SK-N-SH (cell line): ENCODE measurements at regions not wholly inside any gene's neighbourhood (a gene's known extent, or its start where the extent isn't known, plus 50 kb on each side); places are given as distances from the start of the nearest gene placed in this dataset.

Experiments used
- CTCF ChIA-PET: fragments of 300-600, 350-600 bp; formaldehyde crosslinking; extraction: SDS; loops from one replicate; lab custom pipeline; 2021; lab: Yijun Ruan, JAX
- POLR2A ChIA-PET: fragments of 350-600 bp; sonication (Branson Sonifier 250); formaldehyde crosslinking; extraction: SDS; loops from one replicate; lab custom pipeline; 2020; ENCODE audit warnings: antibody characterized with exemption, inconsistent platforms; lab: Yijun Ruan, JAX
- DNase-seq: peaks from one replicate; pipeline ENCODE4 v3.0.0; 2012
- H2AFZ ChIP-seq: fragments of 200-600 bp; sonication (generic); 2 replicates; pipeline ENCODE4 v1.8.1; 2016; ENCODE audit warnings: antibody characterized with exemption, mild to moderate bottlenecking, low read depth
- H3F3A ChIP-seq: fragments of 200-600 bp; sonication (generic); replicated peaks from 2 replicates; pipeline ENCODE3; 2016; ENCODE audit warnings: antibody characterized with exemption, mild to moderate bottlenecking; ENCODE audit not compliant: insufficient read depth
- H3K27ac ChIP-seq, 2 experiments: fragments of 200-500 bp in 1 of 2; fragments of 200-600 bp in 1 of 2; sonication (Bioruptor generic) in 1 of 2; sonication (generic), shearing (Covaris generic) in 1 of 2; 2 replicates each; pipeline versions ENCODE4 v1.5.1 to v1.6.1; 2014 to 2016; ENCODE audit warnings: low read depth in 2 of 2, inconsistent platforms in 1 of 2, low read length in 1 of 2, mild to moderate bottlenecking in 1 of 2, mixed read lengths in 1 of 2
- H3K27me3 ChIP-seq: fragments of 200-600 bp; sonication (generic), shearing (Covaris generic); 2 replicates; pipeline ENCODE4 v1.6.1; 2016; ENCODE audit warnings: mixed run types; ENCODE audit not compliant: insufficient read depth
- H3K36me3 ChIP-seq, 2 experiments: fragments of 200-500 bp in 1 of 2; fragments of 200-600 bp in 1 of 2; sonication (Bioruptor generic) in 1 of 2; sonication (generic) in 1 of 2; replicated peaks in 1 of 2; 2 replicates each; pipeline versions ENCODE3 to v1.5.1; 2014 to 2016; ENCODE audit warnings: low read length in 1 of 2, mild to moderate bottlenecking in 1 of 2; ENCODE audit not compliant: insufficient read depth in 2 of 2, control insufficient read depth in 1 of 2
- H3K4me1 ChIP-seq, 2 experiments: fragments of 200-500 bp in 1 of 2; fragments of 200-600 bp in 1 of 2; sonication (Bioruptor generic) in 1 of 2; sonication (generic), shearing (Covaris generic) in 1 of 2; 2 replicates each; pipeline versions ENCODE4 v1.5.1 to v1.6.1; 2014 to 2016; ENCODE audit warnings: low read depth in 1 of 2, low read length in 1 of 2, mixed run types in 1 of 2; ENCODE audit not compliant: insufficient read depth in 2 of 2, control insufficient read depth in 1 of 2
- H3K4me2 ChIP-seq: fragments of 200-600 bp; sonication (generic), shearing (Covaris generic); 2 replicates; pipeline ENCODE4 v1.6.1; 2017; ENCODE audit warnings: mixed run types
- H3K4me3 ChIP-seq, 2 experiments: fragments of 200-500 bp in 1 of 2; fragments of 200-600 bp in 1 of 2; sonication (Bioruptor generic) in 1 of 2; sonication (generic), shearing (Covaris generic) in 1 of 2; 2 replicates each; pipeline versions ENCODE4 v1.5.1 to v1.8.1; 2014 to 2016; ENCODE audit warnings: low read depth in 2 of 2, inconsistent platforms in 1 of 2, low read length in 1 of 2, mild to moderate bottlenecking in 1 of 2, mixed read lengths in 1 of 2, moderate library complexity in 1 of 2
- H3K79me2 ChIP-seq: fragments of 200-600 bp; sonication (generic); 2 replicates; pipeline ENCODE4 v1.8.1; 2017; ENCODE audit warnings: mild to moderate bottlenecking; ENCODE audit not compliant: insufficient read depth
- H3K9ac ChIP-seq: fragments of 200-600 bp; sonication (generic); 2 replicates; pipeline ENCODE4 v1.6.1; 2017; ENCODE audit warnings: mixed run types
- H3K9me2 ChIP-seq: fragments of 200-600 bp; sonication (generic); 2 replicates; pipeline ENCODE4 v1.6.1; 2017; ENCODE audit warnings: mixed run types
- H3K9me3 ChIP-seq: fragments of 200-600 bp; sonication (generic); 2 replicates; pipeline ENCODE4 v1.6.1; 2017; ENCODE audit warnings: mixed run types, mild to moderate bottlenecking, moderate library complexity
- H4K20me1 ChIP-seq: fragments of 200-600 bp; sonication (generic); 2 replicates; pipeline ENCODE4 v1.6.1; 2017; ENCODE audit warnings: mild to moderate bottlenecking, mixed run types; ENCODE audit not compliant: insufficient read depth
- CHD2 ChIP-seq: fragments of 150-350 bp; IDR thresholded peaks from 2 replicates; pipeline ENCODE4 v1.6.1; 2018; ENCODE audit warnings: low read length; ENCODE audit not compliant: partially characterized antibody
- EP300 ChIP-seq, 2 experiments: IDR thresholded peaks; 2 replicates each; pipeline versions ENCODE4 v1.4.0 to v1.6.1; 2012; ENCODE audit warnings: borderline replicate concordance in 1 of 2, low read depth in 1 of 2, low read length in 1 of 2
- EZH2phosphoT487 ChIP-seq: fragments of 200-600 bp; sonication (generic); IDR thresholded peaks from 2 replicates; pipeline ENCODE4 v1.6.1; 2017; ENCODE audit warnings: low read depth, mixed run types, mild to moderate bottlenecking, antibody characterized with exemption, moderate library complexity, borderline replicate concordance
- FOXJ3 ChIP-seq: sonication (generic); formaldehyde crosslinking; IDR thresholded peaks from 2 replicates; pipeline ENCODE4 v1.5.1; 2020; ENCODE audit warnings: mild to moderate bottlenecking, missing genetic modification reagents
- FOXM1 ChIP-seq: IDR thresholded peaks from 2 replicates; pipeline ENCODE4 v1.4.0; 2012; ENCODE audit warnings: low read depth, mild to moderate bottlenecking
- GABPA ChIP-seq: IDR thresholded peaks from 2 replicates; pipeline ENCODE4 v1.4.0; 2012; ENCODE audit warnings: low read depth, mild to moderate bottlenecking
- GATA2 ChIP-seq: sonication (generic); formaldehyde crosslinking; IDR thresholded peaks from 2 replicates; pipeline ENCODE4 v1.5.0; 2020; ENCODE audit warnings: mild to moderate bottlenecking, missing genetic modification reagents
- POLR2AphosphoS5 ChIP-seq: IDR thresholded peaks from 2 replicates; pipeline ENCODE4 v1.6.1; 2012; ENCODE audit warnings: low read depth, low read length
- RAD21 ChIP-seq: IDR thresholded peaks from 2 replicates; pipeline ENCODE4 v1.6.1; 2012; ENCODE audit warnings: mild to moderate bottlenecking, low read length
- RXRA ChIP-seq: IDR thresholded peaks from 2 replicates; pipeline ENCODE4 v1.4.0; 2012; ENCODE audit warnings: low read depth, mild to moderate bottlenecking, borderline replicate concordance
- TCF12 ChIP-seq: IDR thresholded peaks from 2 replicates; pipeline ENCODE4 v1.4.0; 2012
- TEAD4 ChIP-seq: IDR thresholded peaks from 2 replicates; pipeline ENCODE4 v1.4.0; 2012; ENCODE audit warnings: mild to moderate bottlenecking, borderline replicate concordance; ENCODE audit not compliant: insufficient read depth
- YY1 ChIP-seq: IDR thresholded peaks from 2 replicates; pipeline ENCODE4 v1.4.0; 2012; ENCODE audit warnings: low read depth, mild to moderate bottlenecking
- WGBS: methylation state at CpG from one replicate; pipeline ENCODE4 v1.1.6; 2017; ENCODE audit warnings: low lambda C conversion rate; 5-methylcytosine and 5-hydroxymethylcytosine counted together
- TF ChIP-seq, protein P1 (sequence below): IDR thresholded peaks from 2 replicates; pipeline ENCODE4 v1.6.1; 2012; ENCODE audit warnings: mild to moderate bottlenecking, low read depth, low read length, moderate library complexity
- TF ChIP-seq, protein P2 (sequence below): fragments of 150-350 bp; IDR thresholded peaks from 2 replicates; pipeline ENCODE4 v1.6.1; 2017; ENCODE audit warnings: antibody characterized with exemption, low read length, low read depth, borderline replicate concordance
- TF ChIP-seq, protein P3 (sequence below): fragments of 200-600 bp; sonication (generic); IDR thresholded peaks from 2 replicates; pipeline ENCODE4 v1.6.1; 2017; ENCODE audit warnings: antibody characterized with exemption, mild to moderate bottlenecking, moderate library complexity
- TF ChIP-seq, protein P4 (sequence below): fragments of 150-350 bp; IDR thresholded peaks from 2 replicates; pipeline ENCODE4 v1.6.1; 2016; ENCODE audit warnings: mild to moderate bottlenecking, low read depth, low read length
- TF ChIP-seq, protein P5 (sequence below): IDR thresholded peaks from 2 replicates; pipeline ENCODE4 v1.4.0; 2012; ENCODE audit warnings: low read depth

DNA sequence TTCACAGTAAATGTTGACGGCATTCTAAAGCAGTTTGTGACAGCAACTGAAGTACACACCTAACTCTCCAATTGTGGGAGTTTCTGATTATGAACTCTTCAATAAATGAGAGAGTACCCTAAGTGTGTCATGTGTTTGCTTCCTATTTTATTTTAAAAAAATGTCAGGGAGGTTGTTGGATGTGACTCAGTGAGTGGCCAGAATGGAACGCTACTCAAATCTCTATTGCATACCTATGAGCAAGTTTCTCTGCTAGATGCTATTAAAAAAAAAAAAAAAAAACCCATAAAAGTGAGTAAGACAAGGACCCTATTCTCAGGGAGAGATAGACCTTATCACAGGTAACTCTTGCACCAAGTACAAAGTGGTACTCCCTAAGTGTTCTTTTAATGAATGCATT is 256.6 kb downstream of the BTG1 start:
- Histone ChIP-seq H3K4me3 (no peak overlapping the region), H3F3A (no peaks in the 10 kb centered on the region), H3K4me2 (no peak overlapping the region), H3K4me1 (no peaks in the 10 kb centered on the region; a peak in 1 of 4 replicates), H3K27ac (no peak overlapping the region), H3K27me3 (no peaks in the 10 kb centered on the region), H3K79me2 (no peaks in the 10 kb centered on the region), H4K20me1 (no peaks in the 10 kb centered on the region), H3K9ac (no peak overlapping the region), H3K9me3 (no peaks in the 10 kb centered on the region), H2AFZ (no peak overlapping the region), H3K9me2 (no peaks in the 10 kb centered on the region), H3K36me3 (no peaks in the 10 kb centered on the region)
- ChIA-PET POLR2A (no interaction called here), CTCF (interaction anchor here (1.2 kb wide), 1 partner anchor 51 kb away, joined by 3 read pairs; no protein-coding TSS in a partner anchor)
- no peak for DNase-seq
- WGBS: 98% methylated on average over 2 of the region's 2 CpGs
- no peak for TF ChIP-seq FOXM1
- no peak for TF ChIP-seq TCF12
- no peak for TF ChIP-seq YY1
- TF ChIP-seq, protein P1, sequence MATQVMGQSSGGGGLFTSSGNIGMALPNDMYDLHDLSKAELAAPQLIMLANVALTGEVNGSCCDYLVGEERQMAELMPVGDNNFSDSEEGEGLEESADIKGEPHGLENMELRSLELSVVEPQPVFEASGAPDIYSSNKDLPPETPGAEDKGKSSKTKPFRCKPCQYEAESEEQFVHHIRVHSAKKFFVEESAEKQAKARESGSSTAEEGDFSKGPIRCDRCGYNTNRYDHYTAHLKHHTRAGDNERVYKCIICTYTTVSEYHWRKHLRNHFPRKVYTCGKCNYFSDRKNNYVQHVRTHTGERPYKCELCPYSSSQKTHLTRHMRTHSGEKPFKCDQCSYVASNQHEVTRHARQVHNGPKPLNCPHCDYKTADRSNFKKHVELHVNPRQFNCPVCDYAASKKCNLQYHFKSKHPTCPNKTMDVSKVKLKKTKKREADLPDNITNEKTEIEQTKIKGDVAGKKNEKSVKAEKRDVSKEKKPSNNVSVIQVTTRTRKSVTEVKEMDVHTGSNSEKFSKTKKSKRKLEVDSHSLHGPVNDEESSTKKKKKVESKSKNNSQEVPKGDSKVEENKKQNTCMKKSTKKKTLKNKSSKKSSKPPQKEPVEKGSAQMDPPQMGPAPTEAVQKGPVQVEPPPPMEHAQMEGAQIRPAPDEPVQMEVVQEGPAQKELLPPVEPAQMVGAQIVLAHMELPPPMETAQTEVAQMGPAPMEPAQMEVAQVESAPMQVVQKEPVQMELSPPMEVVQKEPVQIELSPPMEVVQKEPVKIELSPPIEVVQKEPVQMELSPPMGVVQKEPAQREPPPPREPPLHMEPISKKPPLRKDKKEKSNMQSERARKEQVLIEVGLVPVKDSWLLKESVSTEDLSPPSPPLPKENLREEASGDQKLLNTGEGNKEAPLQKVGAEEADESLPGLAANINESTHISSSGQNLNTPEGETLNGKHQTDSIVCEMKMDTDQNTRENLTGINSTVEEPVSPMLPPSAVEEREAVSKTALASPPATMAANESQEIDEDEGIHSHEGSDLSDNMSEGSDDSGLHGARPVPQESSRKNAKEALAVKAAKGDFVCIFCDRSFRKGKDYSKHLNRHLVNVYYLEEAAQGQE: no peak
- no peak for TF ChIP-seq EP300 (IDR thresholded peaks at IDR 0.05; ENCODE audit: borderline replicate concordance in 1 of 2, low read depth in 1 of 2, low read length in 1 of 2)
- TF ChIP-seq RAD21: no peak
- TF ChIP-seq, protein P2, sequence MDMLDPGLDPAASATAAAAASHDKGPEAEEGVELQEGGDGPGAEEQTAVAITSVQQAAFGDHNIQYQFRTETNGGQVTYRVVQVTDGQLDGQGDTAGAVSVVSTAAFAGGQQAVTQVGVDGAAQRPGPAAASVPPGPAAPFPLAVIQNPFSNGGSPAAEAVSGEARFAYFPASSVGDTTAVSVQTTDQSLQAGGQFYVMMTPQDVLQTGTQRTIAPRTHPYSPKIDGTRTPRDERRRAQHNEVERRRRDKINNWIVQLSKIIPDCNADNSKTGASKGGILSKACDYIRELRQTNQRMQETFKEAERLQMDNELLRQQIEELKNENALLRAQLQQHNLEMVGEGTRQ: no peak
- TF ChIP-seq RXRA: no peak
- no peak for TF ChIP-seq CHD2
- no peak for TF ChIP-seq POLR2AphosphoS5
- no peak for TF ChIP-seq GATA2 (CRISPR knock-in tag)
- TF ChIP-seq EZH2phosphoT487: no peak
- TF ChIP-seq TEAD4: no peak
- TF ChIP-seq, protein P3, sequence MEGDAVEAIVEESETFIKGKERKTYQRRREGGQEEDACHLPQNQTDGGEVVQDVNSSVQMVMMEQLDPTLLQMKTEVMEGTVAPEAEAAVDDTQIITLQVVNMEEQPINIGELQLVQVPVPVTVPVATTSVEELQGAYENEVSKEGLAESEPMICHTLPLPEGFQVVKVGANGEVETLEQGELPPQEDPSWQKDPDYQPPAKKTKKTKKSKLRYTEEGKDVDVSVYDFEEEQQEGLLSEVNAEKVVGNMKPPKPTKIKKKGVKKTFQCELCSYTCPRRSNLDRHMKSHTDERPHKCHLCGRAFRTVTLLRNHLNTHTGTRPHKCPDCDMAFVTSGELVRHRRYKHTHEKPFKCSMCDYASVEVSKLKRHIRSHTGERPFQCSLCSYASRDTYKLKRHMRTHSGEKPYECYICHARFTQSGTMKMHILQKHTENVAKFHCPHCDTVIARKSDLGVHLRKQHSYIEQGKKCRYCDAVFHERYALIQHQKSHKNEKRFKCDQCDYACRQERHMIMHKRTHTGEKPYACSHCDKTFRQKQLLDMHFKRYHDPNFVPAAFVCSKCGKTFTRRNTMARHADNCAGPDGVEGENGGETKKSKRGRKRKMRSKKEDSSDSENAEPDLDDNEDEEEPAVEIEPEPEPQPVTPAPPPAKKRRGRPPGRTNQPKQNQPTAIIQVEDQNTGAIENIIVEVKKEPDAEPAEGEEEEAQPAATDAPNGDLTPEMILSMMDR: no peak
- no peak for TF ChIP-seq GABPA
- TF ChIP-seq, protein P4, sequence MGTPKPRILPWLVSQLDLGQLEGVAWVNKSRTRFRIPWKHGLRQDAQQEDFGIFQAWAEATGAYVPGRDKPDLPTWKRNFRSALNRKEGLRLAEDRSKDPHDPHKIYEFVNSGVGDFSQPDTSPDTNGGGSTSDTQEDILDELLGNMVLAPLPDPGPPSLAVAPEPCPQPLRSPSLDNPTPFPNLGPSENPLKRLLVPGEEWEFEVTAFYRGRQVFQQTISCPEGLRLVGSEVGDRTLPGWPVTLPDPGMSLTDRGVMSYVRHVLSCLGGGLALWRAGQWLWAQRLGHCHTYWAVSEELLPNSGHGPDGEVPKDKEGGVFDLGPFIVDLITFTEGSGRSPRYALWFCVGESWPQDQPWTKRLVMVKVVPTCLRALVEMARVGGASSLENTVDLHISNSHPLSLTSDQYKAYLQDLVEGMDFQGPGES: no peak
- TF ChIP-seq, protein P5, sequence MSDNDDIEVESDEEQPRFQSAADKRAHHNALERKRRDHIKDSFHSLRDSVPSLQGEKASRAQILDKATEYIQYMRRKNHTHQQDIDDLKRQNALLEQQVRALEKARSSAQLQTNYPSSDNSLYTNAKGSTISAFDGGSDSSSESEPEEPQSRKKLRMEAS: no peak
- TF ChIP-seq FOXJ3 (CRISPR knock-in tag): no peak
